DND-41 (cell line): ENCODE measurements at regions not wholly inside any gene's neighbourhood (a gene's known extent, or its start where the extent isn't known, plus 50 kb on each side); places are given as distances from the start of the nearest gene placed in this dataset.

Experiments
- ATAC-seq: fragments of 200-7000 bp; cut with Tn5 transposase; 3 replicates; pipeline ENCODE4 v1.9.1; 2021; ENCODE audit warnings: low read depth; ENCODE audit not compliant: insufficient read depth
- DNase-seq: peaks from one replicate; pipeline ENCODE4 v3.0.0-alpha.2; 2020
- H2AFZ ChIP-seq: 2 replicates; pipeline ENCODE4 v1.6.0; 2012; ENCODE audit warnings: low read depth, low read length
- H3K27ac ChIP-seq: 2 replicates; pipeline ENCODE4 v1.5.1; 2012; ENCODE audit warnings: low read length, inconsistent platforms
- H3K27me3 ChIP-seq: fragments of 200-600 bp; sonication (generic); 2 replicates; pipeline ENCODE4 v1.6.0; 2012; ENCODE audit warnings: low read length, mild to moderate bottlenecking, inconsistent platforms; ENCODE audit not compliant: insufficient read depth, poor library complexity
- H3K36me3 ChIP-seq: 2 replicates; pipeline ENCODE4 v1.5.1; 2012; ENCODE audit warnings: low read length, inconsistent platforms; ENCODE audit not compliant: insufficient read depth
- H3K4me1 ChIP-seq: 2 replicates; pipeline ENCODE4 v1.5.1; 2012; ENCODE audit warnings: mild to moderate bottlenecking, low read length; ENCODE audit not compliant: insufficient read depth
- H3K4me2 ChIP-seq: 2 replicates; pipeline ENCODE4 v1.6.0; 2012; ENCODE audit warnings: mild to moderate bottlenecking, moderate library complexity, low read length, inconsistent platforms; ENCODE audit not compliant: insufficient read depth
- H3K4me3 ChIP-seq, 2 experiments: fragments of 200-600 bp in 1 of 2; shearing (Covaris generic) in 1 of 2; 2 replicates each; pipeline ENCODE4 v1.5.1; 2012 to 2016; ENCODE audit warnings: inconsistent platforms in 2 of 2, low read length in 2 of 2, mild to moderate bottlenecking in 2 of 2, low read depth in 1 of 2, moderate library complexity in 1 of 2
- H3K79me2 ChIP-seq: 2 replicates; pipeline ENCODE4 v1.6.0; 2012; ENCODE audit warnings: low read length, inconsistent platforms; ENCODE audit not compliant: insufficient read depth
- H3K9ac ChIP-seq: 2 replicates; pipeline ENCODE4 v1.6.0; 2012; ENCODE audit warnings: low read depth, mild to moderate bottlenecking, inconsistent platforms, low read length, moderate library complexity
- H3K9me3 ChIP-seq: 2 replicates; pipeline ENCODE4 v1.5.1; 2012; ENCODE audit warnings: low read length, moderate library complexity, mild to moderate bottlenecking, inconsistent platforms; ENCODE audit not compliant: insufficient read depth, severe bottlenecking
- H4K20me1 ChIP-seq: 2 replicates; pipeline ENCODE4 v1.6.0; 2012; ENCODE audit warnings: low read length; ENCODE audit not compliant: insufficient read depth
- CTCF ChIP-seq: IDR thresholded peaks from 2 replicates; pipeline ENCODE4 v1.5.1; 2012; ENCODE audit warnings: borderline replicate concordance, low read length, moderate library complexity, mild to moderate bottlenecking; ENCODE audit not compliant: poor library complexity, severe bottlenecking; ENCODE audit errors: extremely low read depth
- EZH2 ChIP-seq: IDR thresholded peaks from 3 replicates; pipeline ENCODE4 v1.6.1; 2012; ENCODE audit warnings: borderline replicate concordance, low read depth, mild to moderate bottlenecking, moderate library complexity, low read length, inconsistent platforms; ENCODE audit not compliant: severe bottlenecking

DNA sequence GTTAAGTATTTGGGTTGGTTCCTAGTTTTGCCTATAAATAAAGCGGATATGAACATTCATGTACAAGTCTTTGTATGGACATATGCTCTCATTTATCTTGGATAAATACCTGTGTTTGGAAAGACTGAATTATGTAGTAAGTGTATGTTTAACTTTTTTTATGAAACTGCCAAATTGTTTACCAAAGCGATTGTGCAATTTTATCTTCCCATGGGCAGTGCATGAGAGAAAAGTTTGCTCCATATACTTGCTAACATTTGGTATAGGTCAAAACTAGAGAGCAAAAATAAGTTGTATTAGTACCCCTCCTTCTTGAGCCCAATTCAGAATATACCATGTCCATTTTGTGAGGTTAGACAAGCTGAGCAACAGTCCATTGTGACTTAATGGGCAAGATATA, 502.6 kb downstream of the SQOR start:
- Histone ChIP-seq H3K4me3 (no peak overlapping the region), H4K20me1 (no peaks in the 10 kb centered on the region), H2AFZ (no peak overlapping the region), H3K27ac (no peak overlapping the region), H3K9ac (no peak overlapping the region), H3K4me2 (no peak overlapping the region), H3K4me1 (no peaks in the 10 kb centered on the region), H3K79me2 (no peaks in the 10 kb centered on the region), H3K27me3 (no peaks in the 10 kb centered on the region), H3K36me3 (no peaks in the 10 kb centered on the region), H3K9me3 (no peaks in the 10 kb centered on the region)
- ATAC-seq (no peak), DNase-seq (no peak)
- no peak for TF ChIP-seq EZH2
- TF ChIP-seq CTCF = no peak

DNA sequence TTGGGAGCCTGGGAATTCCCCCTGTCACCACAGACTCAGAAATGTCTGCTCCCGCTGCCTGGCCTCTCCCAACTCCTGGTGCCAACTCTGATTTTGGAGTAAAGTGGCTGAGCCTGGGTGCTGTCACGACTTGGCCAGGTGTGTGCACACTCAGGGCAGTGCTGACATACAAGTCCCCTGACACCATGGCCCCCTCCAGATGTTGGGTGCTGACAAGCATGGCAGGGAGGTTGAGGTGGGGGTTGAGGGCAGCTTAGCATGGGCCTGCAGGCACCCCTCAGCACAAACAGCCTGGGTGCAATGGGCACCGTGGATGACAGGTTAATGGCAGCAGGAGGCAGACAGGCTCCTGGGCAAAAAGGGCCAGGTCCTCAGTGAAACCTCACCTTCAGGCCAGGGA, 511.2 kb downstream of the SQOR start:
- no peak for DNase-seq
- ATAC-seq = no peak
- no peaks in the 10 kb centered on the region for H3K27me3 ChIP-seq
- H3K4me2 ChIP-seq = no peak overlapping the region
- no peak overlapping the region for H2AFZ ChIP-seq
- H3K27ac ChIP-seq = no peak overlapping the region
- no peak overlapping the region for H3K4me3 ChIP-seq
- H3K9me3 ChIP-seq = peaks cover 9% of the 10 kb centered on the region
- no peaks in the 10 kb centered on the region for H3K4me1 ChIP-seq
- TF ChIP-seq EZH2 = no peak
- TF ChIP-seq CTCF = no peak
- no peaks in the 10 kb centered on the region for H3K36me3 ChIP-seq
- H3K79me2 ChIP-seq = no peaks in the 10 kb centered on the region
- H4K20me1 ChIP-seq = no peaks in the 10 kb centered on the region
- H3K9ac ChIP-seq = no peak overlapping the region

GRCh38 chr15:46146915-46147314, 512.1 kb downstream of the SQOR start:
- DNase-seq (no peak), ATAC-seq (no peak)
- Histone ChIP-seq H3K36me3 (no peaks in the 10 kb centered on the region), H3K4me2 (no peak overlapping the region), H3K27ac (no peak overlapping the region), H2AFZ (no peak overlapping the region), H3K4me1 (no peaks in the 10 kb centered on the region), H3K4me3 (no peak overlapping the region), H3K9me3 (peaks cover 9% of the 10 kb centered on the region), H3K79me2 (no peaks in the 10 kb centered on the region), H3K27me3 (no peaks in the 10 kb centered on the region), H3K9ac (no peak overlapping the region), H4K20me1 (no peaks in the 10 kb centered on the region)
- TF ChIP-seq CTCF (no peak), EZH2 (no peak)

GRCh38 chr15:46151786-46152185, 517.0 kb downstream of the SQOR start:
- Histone ChIP-seq H3K79me2 (no peaks in the 10 kb centered on the region), H3K4me3 (no peak overlapping the region), H3K9me3 (peaks cover 2% of the 10 kb centered on the region), H3K27me3 (no peaks in the 10 kb centered on the region), H3K4me1 (no peaks in the 10 kb centered on the region), H3K36me3 (no peaks in the 10 kb centered on the region), H4K20me1 (no peaks in the 10 kb centered on the region), H3K9ac (no peak overlapping the region), H3K4me2 (no peak overlapping the region), H3K27ac (no peak overlapping the region), H2AFZ (no peak overlapping the region)
- DNase-seq (no peak), ATAC-seq (no peak)
- TF ChIP-seq CTCF = no peak
- TF ChIP-seq EZH2 = no peak
